Upper lobe of right lung (tissue), 1 donor: ENCODE measurements at regions not wholly inside any gene's neighbourhood (a gene's known extent, or its start where the extent isn't known, plus 50 kb on each side); places are given as distances from the start of the nearest gene placed in this dataset.

Experiments used
- ATAC-seq: fragments of 200-7000 bp; cut with Tn5 transposase; one replicate; pipeline ENCODE4 v1.9.1; 2020; ENCODE audit warnings: mild to moderate bottlenecking, moderate library complexity
- DNase-seq: peaks from one replicate; pipeline ENCODE4 v3.0.0-alpha.2; 2020
- H3K27ac ChIP-seq: fragments of 200-600 bp; one replicate; pipeline ENCODE4 v1.8.0; 2022
- H3K27me3 ChIP-seq: fragments of 200-600 bp; one replicate; pipeline ENCODE4 v1.8.0; 2022; ENCODE audit warnings: mild to moderate bottlenecking
- H3K36me3 ChIP-seq: fragments of 200-600 bp; one replicate; pipeline ENCODE4 v1.8.0; 2022
- H3K4me1 ChIP-seq: fragments of 200-600 bp; one replicate; pipeline ENCODE4 v1.8.0; 2022
- H3K4me3 ChIP-seq: fragments of 200-600 bp; one replicate; pipeline ENCODE4 v1.8.0; 2022; ENCODE audit warnings: mild to moderate bottlenecking
- H3K9me3 ChIP-seq: fragments of 200-600 bp; one replicate; pipeline ENCODE4 v1.8.0; 2022
- intact Hi-C: fragments of 100-400 bp; cut with DNase I; formaldehyde crosslinking; loops from one replicate; pipeline ENCODE4 v1.11.0; 2022
- TF ChIP-seq, protein P1 (sequence below): fragments of 200-600 bp; IDR thresholded peaks from one replicate; pipeline ENCODE4 v1.8.0; 2022; ENCODE audit warnings: antibody characterized with exemption
- donor health status: DM: no; HTN: yes; CAD: no; lungs with severe emphysema.

DNA sequence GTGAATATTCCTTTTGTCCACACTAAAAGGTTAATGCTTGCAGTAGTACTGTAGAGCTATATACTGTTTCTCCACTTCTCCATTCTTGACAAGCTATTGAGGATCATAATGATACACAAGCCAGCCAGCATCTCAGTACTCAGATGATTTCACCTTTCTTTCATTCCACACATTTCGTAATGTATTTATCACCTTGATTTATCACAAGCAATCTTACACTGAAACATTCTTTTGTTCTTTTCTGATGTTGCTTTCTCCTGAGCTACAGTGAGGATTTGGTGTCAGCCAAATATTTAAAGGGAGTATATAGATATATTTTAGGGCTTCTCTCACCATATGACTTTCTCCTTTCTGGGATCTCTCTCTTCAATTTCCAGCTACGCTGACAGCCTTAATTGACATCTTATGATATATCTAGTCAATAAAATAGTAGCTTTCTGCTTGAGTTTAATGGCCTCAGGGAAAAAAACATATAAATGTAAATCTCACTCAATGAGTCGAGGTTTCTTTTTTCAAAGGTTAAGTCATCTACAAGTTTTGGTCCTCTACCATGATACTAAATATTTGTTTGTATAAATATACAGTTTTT lies 1327.0 kb downstream of the NSUN3 start:
- H3K4me1 ChIP-seq = no peaks in the 10 kb centered on the region
- no peak overlapping the region for H3K27ac ChIP-seq
- H3K4me3 ChIP-seq = no peak overlapping the region
- no peaks in the 10 kb centered on the region for H3K9me3 ChIP-seq
- intact Hi-C loops = no loop called here
- H3K27me3 ChIP-seq = no peaks in the 10 kb centered on the region
- DNase-seq = no peak
- TF ChIP-seq, protein P1, sequence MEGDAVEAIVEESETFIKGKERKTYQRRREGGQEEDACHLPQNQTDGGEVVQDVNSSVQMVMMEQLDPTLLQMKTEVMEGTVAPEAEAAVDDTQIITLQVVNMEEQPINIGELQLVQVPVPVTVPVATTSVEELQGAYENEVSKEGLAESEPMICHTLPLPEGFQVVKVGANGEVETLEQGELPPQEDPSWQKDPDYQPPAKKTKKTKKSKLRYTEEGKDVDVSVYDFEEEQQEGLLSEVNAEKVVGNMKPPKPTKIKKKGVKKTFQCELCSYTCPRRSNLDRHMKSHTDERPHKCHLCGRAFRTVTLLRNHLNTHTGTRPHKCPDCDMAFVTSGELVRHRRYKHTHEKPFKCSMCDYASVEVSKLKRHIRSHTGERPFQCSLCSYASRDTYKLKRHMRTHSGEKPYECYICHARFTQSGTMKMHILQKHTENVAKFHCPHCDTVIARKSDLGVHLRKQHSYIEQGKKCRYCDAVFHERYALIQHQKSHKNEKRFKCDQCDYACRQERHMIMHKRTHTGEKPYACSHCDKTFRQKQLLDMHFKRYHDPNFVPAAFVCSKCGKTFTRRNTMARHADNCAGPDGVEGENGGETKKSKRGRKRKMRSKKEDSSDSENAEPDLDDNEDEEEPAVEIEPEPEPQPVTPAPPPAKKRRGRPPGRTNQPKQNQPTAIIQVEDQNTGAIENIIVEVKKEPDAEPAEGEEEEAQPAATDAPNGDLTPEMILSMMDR = no peak
- no peaks in the 10 kb centered on the region for H3K36me3 ChIP-seq
- ATAC-seq = no peak

DNA sequence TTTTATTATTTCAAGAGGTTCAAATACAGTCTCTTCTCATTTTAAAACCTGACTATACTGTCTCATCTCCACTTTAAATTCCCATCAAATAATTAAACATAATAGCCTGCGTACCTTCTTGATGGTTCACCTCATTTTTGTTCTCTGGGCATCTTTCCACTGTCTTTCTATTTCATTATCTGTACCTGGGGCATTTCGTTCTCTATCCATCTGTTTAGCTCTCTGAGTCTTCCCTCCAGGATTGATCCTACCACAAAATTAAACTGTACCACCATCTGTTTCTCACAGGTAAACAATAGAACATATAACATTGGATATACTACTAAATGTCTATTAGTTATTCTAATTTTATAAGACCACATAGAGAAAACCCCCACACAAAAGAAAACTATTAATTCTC lies 1331.4 kb downstream of the NSUN3 start:
- Histone ChIP-seq H3K4me3 (no peak overlapping the region), H3K27ac (no peak overlapping the region), H3K27me3 (no peaks in the 10 kb centered on the region), H3K4me1 (no peaks in the 10 kb centered on the region), H3K36me3 (no peaks in the 10 kb centered on the region), H3K9me3 (no peaks in the 10 kb centered on the region)
- ATAC-seq (no peak), DNase-seq (no peak)
- intact Hi-C loops = no loop called here
- TF ChIP-seq, protein P1 = no peak

DNA sequence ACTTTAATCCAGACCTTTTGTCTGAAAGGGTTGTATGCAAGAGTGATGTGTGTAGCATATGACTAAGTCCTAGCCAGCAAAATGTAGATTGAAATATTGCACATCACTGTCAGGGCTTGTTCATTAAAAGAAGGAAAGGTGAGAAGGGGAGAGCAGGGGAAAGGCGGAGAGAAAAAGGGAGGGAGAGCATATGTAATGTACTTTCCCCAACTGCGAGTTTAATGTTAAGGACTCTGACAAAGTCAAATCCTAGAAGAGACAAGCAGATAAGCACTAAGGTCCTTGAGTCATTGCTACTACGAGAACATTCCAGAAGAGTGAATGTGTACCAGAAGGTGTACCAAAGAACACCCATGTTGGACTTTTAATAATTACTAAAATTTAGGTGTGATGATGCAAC lies 1336.7 kb downstream of the NSUN3 start:
- TF ChIP-seq, protein P1 = no peak
- intact Hi-C loops = no loop called here
- no peak for DNase-seq
- H3K4me3 ChIP-seq = no peak overlapping the region
- H3K9me3 ChIP-seq = no peaks in the 10 kb centered on the region
- no peaks in the 10 kb centered on the region for H3K4me1 ChIP-seq
- ATAC-seq = no peak
- no peaks in the 10 kb centered on the region for H3K27me3 ChIP-seq
- no peaks in the 10 kb centered on the region for H3K36me3 ChIP-seq
- H3K27ac ChIP-seq = no peak overlapping the region

DNA sequence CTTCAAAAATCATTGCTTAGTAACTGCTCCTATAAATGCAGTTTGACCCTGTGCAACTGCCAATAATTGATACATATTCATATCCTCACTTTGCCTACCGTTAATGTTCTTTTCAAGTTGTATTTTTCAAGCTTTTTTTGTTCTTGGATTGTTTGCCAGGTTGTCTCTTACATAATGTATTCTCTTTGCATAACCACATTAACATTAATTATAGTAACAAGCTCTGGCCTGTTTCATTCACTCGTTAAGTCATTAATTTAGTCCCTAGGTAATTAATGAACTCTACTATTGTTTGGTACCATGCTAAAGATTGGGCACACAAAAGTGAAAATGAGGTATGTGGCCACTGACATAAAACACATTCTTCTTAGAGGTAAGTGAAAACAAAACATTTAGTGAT lies 1338.8 kb downstream of the NSUN3 start:
- ATAC-seq = no peak
- intact Hi-C loops = no loop called here

DNA sequence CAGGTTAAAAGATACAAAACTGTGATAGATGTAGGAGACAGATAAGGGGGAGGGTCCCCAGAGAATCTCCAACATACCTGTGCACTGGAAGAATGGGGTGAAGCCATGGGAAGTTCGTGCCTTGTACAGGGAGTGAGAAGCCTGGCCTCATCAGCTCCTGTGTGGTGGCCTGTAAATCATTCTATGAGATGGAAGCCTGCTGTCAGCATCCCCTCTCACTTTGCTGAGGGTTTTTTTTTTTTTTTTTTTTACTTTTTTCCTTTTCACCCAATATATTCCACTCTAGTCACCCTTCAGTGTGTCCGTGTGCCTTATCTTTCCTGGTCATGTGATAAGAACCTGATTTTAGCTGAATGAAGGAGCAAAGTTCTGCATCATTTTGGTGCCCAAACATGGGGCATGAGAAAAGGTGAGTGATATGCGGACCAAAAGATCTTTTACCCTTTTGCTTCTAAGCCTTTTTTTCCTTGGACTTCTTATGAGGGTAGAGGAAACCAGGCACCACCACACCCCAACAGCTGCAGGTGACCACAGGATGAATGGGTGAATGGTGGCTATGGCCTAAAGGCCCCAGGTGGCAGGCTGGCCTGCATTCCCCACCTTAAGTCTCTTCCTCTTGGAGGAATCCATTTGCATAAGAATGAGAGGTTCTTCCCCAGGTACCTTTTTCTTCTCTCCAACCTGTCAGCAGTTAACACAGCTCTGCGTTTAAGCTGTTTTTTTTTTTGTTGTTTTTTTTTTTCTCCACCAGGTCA lies 1345.0 kb downstream of the NSUN3 start:
- H3K9me3 ChIP-seq = no peaks in the 10 kb centered on the region
- intact Hi-C loops = no loop called here
- H3K27me3 ChIP-seq = no peaks in the 10 kb centered on the region
- H3K4me3 ChIP-seq = no peak overlapping the region
- TF ChIP-seq, protein P1 = no peak
- ATAC-seq (no peak), DNase-seq (no peak)
- no peaks in the 10 kb centered on the region for H3K36me3 ChIP-seq
- no peak overlapping the region for H3K27ac ChIP-seq
- no peaks in the 10 kb centered on the region for H3K4me1 ChIP-seq

More for the DNA sequence above, 1338.8 kb downstream of the NSUN3 start:
- Histone ChIP-seq H3K4me3 (no peak overlapping the region), H3K36me3 (no peaks in the 10 kb centered on the region), H3K27ac (no peak overlapping the region), H3K27me3 (no peaks in the 10 kb centered on the region), H3K9me3 (no peaks in the 10 kb centered on the region), H3K4me1 (no peaks in the 10 kb centered on the region)
- TF ChIP-seq, protein P1 = no peak
- no peak for DNase-seq
